OCI-M1 (cell line): ENCODE measurements at regions not wholly inside any gene's neighbourhood (a gene's known extent, or its start where the extent isn't known, plus 50 kb on each side); places are given as distances from the start of the nearest gene placed in this dataset.
"Not testable (repeated sequence)": the region's sequence is repeated elsewhere in the genome, so short reads cannot be mapped to it uniquely, and the experiment has no call there.

Source experiments
- DNase-seq: peaks from one replicate; lab custom pipeline; 2025; lab: John Stamatoyannopoulos, UW

GRCh38 chr7:66458991-66459390, 169.7 kb upstream of the KCTD7 start:
- DNase-seq: peak; percentile 74

GRCh38 chr7:66459783-66460413, 168.8 kb upstream of the KCTD7 start:
- DNase-seq: peak; percentile 85

GRCh38 chr7:66460921-66461361, 167.7 kb upstream of the KCTD7 start:
- peak; percentile 93 for DNase-seq

- DNase-seq: not testable (repeated sequence)
Measured at GRCh38 chr7:66461397-66461796, 167.3 kb upstream of the KCTD7 start.

GRCh38 chr7:66462831-66463230, 165.8 kb upstream of the KCTD7 start:
- not testable (repeated sequence) for DNase-seq

GRCh38 chr7:66464059-66464458, 164.6 kb upstream of the KCTD7 start:
- DNase-seq: no peak

- no peak for DNase-seq
Measured at GRCh38 chr7:66466081-66466600, 162.5 kb upstream of the KCTD7 start.

GRCh38 chr7:66467887-66468286, 160.8 kb upstream of the KCTD7 start:
- DNase-seq: no peak

- not testable (repeated sequence) for DNase-seq
Measured at GRCh38 chr7:66473064-66473463, 155.6 kb upstream of the KCTD7 start.

- DNase-seq: no peak
Measured at GRCh38 chr7:66474441-66474840, 154.2 kb upstream of the KCTD7 start.

GRCh38 chr7:66476056-66476455, 152.6 kb upstream of the KCTD7 start:
- DNase-seq: not testable (repeated sequence)

- not testable (repeated sequence) for DNase-seq
Measured at GRCh38 chr7:66477822-66478397, 150.8 kb upstream of the KCTD7 start.

- not testable (repeated sequence) for DNase-seq
Measured at GRCh38 chr7:66481229-66481628, 147.5 kb upstream of the KCTD7 start.

GRCh38 chr7:66489065-66489464, 139.6 kb upstream of the KCTD7 start:
- not testable (repeated sequence) for DNase-seq

- not testable (repeated sequence) for DNase-seq
Measured at GRCh38 chr7:66489741-66490140, 138.9 kb upstream of the KCTD7 start.

- DNase-seq: not testable (repeated sequence)
Measured at GRCh38 chr7:66490979-66491378, 137.7 kb upstream of the KCTD7 start.

- not testable (repeated sequence) for DNase-seq
Measured at GRCh38 chr7:66492405-66492804, 136.3 kb upstream of the KCTD7 start.

GRCh38 chr7:66493235-66494205, 135.2 kb upstream of the KCTD7 start:
- peak; percentile 100 for DNase-seq

- no peak for DNase-seq
Measured at GRCh38 chr7:66497346-66497745, 131.3 kb upstream of the KCTD7 start.

- DNase-seq: peak; percentile 59
Measured at GRCh38 chr7:66500087-66500486, 128.6 kb upstream of the KCTD7 start.

GRCh38 chr7:66502230-66503035, 126.2 kb upstream of the KCTD7 start:
- DNase-seq: no peak

GRCh38 chr7:66503036-66503370, 125.7 kb upstream of the KCTD7 start:
- no peak for DNase-seq
